SKM-1 treated with dmso at 0.1 percent for 144 hours (cell line): ENCODE measurements at regions not wholly inside any gene's neighbourhood (a gene's known extent, or its start where the extent isn't known, plus 50 kb on each side); places are given as distances from the start of the nearest gene placed in this dataset.

Source experiments
- DNase-seq: peaks from one replicate; lab custom pipeline; 2025; ENCODE audit not compliant: unreplicated experiment; lab: John Stamatoyannopoulos, UW

- no peak for DNase-seq
Measured at GRCh38 chr9:24488896-24489295, 56.8 kb downstream of the IZUMO3 start.

- no peak for DNase-seq
Measured at GRCh38 chr9:24487946-24488345, 57.8 kb downstream of the IZUMO3 start.

GRCh38 chr9:24487250-24487861, 58.3 kb downstream of the IZUMO3 start:
- DNase-seq = no peak

DNA sequence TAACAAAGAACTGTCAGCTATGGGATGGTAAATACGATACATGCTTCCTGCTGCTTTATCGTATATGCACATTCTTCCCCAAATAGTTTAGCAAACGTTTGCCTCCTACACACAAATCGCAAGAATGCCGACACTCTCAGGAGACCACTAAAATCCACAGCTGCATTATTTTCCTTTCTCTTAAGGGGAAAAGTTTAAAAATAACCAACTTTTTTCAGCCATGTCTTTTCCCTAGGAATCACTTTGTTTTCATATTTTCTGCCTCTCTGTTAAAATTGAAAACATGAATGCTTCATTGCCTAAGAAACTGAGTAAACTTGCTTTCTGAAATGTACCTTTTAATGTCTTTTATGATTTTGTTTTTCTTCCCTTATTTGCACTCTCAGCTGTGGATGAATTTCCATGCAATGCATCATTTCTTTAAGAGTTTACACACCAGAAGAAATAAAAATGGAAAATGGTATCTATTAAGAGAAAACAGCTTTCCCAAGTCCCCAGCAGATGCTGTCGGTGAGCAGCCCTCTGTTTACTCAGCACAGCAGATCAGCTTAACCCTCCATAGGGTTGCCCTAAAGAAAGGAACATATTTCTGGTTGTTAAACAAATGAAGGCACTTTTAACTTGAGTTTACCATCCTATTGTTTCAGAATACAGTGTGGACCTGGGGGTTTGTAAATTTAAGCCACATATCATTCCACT, 66.2 kb downstream of the IZUMO3 start:
- no peak for DNase-seq

DNA sequence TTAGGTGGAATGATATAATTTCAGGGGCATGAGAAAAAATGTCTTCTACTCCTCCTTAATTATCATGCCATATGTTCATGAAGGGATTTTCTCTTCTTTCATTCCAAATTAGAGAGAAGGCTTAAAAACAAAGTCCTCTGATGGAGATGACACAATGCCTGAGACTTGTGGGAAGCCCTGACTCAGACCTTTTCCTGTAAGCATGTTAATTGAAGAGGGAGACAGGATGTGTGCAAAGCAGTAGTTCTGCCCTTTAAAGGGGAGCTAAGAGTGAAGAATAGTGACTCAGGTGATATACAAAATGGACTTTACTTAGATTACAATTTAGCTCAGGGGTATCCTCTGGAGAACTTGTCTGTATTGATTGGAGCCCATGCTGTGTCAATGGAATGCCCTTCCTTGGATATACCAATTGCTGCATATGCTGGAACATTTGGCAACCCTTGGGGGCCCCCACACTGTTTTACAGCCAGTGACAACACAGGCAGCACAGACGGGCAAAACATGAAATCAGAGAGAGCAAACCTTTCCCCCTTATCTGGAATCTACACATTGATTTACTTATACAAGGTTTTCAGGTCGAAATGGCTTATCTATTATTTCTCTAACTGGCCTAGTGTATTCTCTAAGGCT, 81.3 kb downstream of the IZUMO3 start:
- DNase-seq = no peak

DNA sequence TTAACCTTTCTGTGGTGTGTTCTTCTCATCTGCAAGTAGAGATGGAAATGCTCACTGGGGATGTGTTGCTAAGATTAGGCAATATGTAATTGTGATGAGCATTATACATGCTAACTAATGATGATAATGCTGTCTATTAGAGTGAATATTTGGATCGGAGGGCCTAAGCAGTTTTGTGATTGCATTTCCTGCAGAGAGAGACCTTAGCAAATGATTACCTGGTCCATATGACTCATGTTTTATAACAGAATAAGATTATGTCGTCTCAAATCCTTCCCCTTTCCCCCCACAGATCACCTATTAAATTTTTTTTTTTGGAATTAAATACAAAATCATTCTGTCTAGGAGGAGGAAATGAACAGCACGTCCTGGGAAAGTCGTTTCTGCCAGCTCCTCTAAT, 82.7 kb downstream of the IZUMO3 start:
- no peak for DNase-seq

DNA sequence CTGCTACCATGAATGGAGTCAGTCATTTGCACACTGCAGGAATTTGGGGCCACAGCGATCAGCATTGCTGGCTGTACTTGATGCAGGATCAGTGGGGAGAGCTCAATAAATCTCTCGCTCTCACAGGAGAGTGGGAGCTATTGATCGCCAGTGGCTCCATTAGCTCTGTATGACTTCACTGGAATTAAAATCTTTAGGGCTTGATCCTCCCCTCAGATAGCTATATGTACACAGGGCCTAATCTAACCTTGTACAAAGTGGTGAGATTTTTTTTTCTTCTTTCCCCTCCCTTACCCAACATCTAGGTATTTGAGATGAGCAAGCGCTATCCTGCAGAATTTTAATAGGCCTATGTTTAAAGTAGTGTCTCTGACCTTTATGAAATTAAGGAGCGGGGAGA, 84.9 kb downstream of the IZUMO3 start:
- no peak for DNase-seq

GRCh38 chr9:24459953-24460352, 85.7 kb downstream of the IZUMO3 start:
- DNase-seq = no peak

GRCh38 chr9:24451346-24451745, 94.4 kb downstream of the IZUMO3 start:
- no peak for DNase-seq

- no peak for DNase-seq
Measured at GRCh38 chr9:24449976-24450375, 95.7 kb downstream of the IZUMO3 start.

GRCh38 chr9:24439456-24439855, 106.2 kb downstream of the IZUMO3 start:
- DNase-seq = no peak

GRCh38 chr9:24438876-24439275, 106.8 kb downstream of the IZUMO3 start:
- DNase-seq = no peak

DNA sequence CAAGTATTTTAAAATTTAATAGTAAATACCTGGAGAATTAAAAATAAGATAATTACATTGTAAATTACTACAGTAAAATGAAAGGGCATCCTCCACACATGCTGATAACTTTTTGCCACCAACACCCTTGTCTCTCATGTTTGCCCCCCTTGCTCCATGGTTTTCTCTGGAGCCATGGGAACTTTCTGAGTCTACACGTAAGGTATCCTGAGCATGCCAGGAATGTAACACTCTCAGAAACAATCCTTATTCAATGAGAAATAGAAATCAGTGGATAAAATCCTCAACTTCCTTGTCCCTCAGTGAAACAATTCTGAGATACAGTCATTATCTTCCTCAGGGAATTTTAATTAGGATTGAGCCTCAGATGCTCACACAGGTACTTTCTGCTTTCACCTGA, 108.9 kb downstream of the IZUMO3 start:
- DNase-seq = no peak

DNA sequence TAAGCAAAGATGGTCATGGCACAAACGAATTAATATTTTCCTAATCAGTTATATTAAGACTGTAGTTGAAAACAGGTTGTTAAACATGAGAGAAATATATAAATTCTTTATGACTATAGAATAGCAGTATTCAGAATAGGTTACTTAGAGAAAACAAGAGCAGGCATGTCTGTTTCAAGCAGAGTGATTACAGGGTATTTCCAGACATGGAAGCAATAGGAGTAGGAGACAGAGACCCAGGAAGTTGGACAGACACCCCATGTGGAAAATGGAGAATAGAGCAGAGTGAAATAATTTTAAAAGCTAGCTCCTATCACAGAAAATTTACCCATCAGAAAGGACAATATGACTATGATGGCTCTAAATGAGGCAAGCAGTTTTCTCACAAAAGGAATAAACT, 111.5 kb downstream of the IZUMO3 start:
- DNase-seq = no peak

- DNase-seq = no peak
Measured at GRCh38 chr9:24416136-24416535, 129.6 kb downstream of the IZUMO3 start.

DNA sequence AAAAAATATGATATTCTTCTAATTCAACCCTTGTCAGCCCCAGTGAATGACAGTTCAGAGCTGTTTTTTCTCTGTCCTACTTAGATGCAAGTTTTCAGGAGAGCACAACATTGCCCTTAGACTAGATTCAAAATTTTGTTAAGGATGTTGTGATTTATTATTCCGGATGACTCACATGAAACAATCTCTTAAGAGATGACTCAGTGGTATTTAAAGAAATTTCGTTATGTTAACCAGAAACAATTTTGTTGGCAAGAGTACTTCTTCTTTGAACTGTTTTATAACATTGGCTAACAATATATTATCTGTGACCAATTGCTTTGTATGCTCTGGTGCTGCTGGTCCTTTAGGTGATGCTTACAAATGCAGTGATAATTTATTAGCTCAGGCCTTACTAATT, 132.0 kb downstream of the IZUMO3 start:
- DNase-seq = no peak

- DNase-seq = no peak
Measured at GRCh38 chr9:24398466-24398865, 147.2 kb downstream of the IZUMO3 start.

GRCh38 chr9:24391095-24391494, 154.6 kb downstream of the IZUMO3 start:
- no peak for DNase-seq

GRCh38 chr9:24385077-24385476, 160.6 kb downstream of the IZUMO3 start:
- no peak for DNase-seq

DNA sequence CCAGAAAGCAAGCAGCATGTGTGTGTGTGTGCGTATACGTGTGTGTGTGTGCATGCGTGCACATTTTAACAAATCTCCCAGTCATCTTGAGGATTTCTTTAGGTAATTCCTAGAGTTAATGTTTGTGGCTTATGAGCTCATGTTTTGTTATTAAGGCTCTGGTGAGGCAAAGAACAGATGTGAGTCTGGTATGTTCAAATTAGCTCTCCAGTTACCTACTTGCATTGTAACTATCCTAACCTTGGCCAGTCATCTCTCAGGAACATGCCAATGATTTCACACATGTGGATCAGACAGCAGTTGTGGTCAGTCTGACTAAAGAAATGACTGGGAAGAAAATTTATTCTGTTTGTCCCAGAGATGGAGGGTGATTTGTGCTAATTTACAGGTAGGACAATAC, 163.1 kb downstream of the IZUMO3 start:
- no peak for DNase-seq

DNA sequence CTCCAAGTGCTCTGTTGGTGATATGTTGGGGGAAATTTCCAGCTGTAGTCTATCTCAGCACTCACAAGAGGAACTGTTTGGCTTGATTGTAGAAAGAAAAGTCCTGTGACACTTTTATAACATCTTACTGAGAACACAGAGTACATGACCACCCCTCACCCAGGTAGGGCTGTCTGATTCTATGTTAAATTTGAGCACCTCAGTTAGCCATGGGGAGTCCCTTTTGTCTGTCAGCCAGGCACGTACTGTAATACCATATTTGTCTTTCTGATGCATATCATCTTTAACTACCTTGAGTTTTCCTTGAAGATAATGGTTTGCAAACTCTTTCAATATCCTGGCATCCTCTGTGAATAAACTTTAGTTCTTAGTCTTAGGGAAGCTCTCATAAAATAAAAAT, 164.5 kb downstream of the IZUMO3 start:
- no peak for DNase-seq

- no peak for DNase-seq
Measured at GRCh38 chr9:24359046-24359445, 186.7 kb downstream of the IZUMO3 start.

DNA sequence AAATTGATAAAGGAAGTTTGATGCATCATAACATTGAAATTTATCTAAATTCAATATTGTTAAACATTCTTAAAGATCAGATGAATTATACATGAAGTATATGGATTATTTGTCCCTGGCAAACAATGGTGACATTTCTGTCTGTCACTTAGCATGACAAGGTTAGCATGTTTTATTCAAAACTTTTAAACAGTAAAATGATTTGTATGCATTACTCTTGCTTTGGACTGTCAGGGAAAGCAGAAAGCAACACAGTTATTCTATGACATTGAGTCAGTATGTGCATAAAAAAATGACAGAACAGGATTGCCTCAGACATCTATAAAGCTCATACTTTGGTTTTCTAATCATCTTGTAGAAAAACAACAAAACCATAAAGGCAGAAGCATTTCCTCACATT, 193.7 kb downstream of the IZUMO3 start:
- no peak for DNase-seq
